Fibroblast of lung (primary cell): ENCODE measurements at regions not wholly inside any gene's neighbourhood (a gene's known extent, or its start where the extent isn't known, plus 50 kb on each side); places are given as distances from the start of the nearest gene placed in this dataset.

Experiments used
- CTCF ChIP-seq, 2 donors: IDR thresholded peaks in 1 of 2; conservative IDR thresholded peaks in 1 of 2; 1 replicate in 1 of 2; 2 replicates in 1 of 2; pipeline ENCODE4 v1.5.1; 2011 to 2012; ENCODE audit warnings: low read length in 2 of 2, control low read depth in 1 of 2, inconsistent platforms in 1 of 2, low read depth in 1 of 2, mild to moderate bottlenecking in 1 of 2
- EZH2 ChIP-seq: IDR thresholded peaks from 2 replicates; pipeline ENCODE4 v1.5.1; 2012; ENCODE audit warnings: low read length, control low read depth, mild to moderate bottlenecking; ENCODE audit errors: missing control alignments

DNA sequence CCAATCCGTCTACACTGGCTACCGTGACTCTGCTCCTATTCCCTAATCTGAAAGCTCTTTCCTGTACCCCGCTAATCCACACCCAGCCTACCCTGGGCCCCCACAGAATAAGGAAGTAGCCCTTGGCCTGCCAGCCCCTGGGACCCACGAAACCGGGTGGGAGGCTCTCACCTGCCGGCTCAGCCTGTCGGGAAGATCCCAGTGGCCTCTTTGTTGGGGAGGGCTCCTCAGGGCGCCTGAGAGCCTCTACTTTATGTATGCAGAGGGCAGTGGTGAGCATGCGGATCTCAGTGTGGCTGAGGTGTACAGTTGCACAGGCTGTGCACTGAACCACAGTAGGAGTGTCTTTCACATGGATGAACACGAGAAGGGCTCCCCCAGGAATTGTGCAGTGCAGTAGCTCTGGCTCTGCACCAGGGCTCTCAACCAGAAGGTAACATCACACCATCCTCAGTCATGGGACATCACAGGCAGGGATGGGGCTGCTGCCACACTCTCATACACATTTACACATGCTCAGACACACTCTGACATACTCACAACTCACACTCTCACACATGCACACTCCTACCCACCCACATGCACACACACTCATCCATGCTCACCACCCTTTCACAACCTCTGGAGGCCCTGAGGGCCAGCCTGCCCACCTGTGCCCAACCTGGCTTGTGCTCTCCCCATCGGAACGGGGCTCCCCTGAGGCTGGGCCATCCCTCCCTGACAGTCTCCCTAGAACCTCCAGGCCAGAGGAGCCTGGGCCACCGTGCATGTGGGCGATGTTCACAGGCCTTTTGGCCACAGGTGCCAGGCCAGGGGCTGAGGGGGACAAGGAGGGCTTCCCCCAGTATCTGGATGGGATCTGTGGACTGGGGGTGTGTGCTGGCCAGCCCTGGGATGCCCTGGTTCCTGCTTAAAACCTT, 135.0 kb downstream of the URI1 start:
- TF ChIP-seq EZH2 (no peak), CTCF (conservative IDR thresholded peaks at IDR 0.05 in 1 of 2, IDR thresholded peaks at IDR 0.05 in 1 of 2; ENCODE audit: low read depth in 1 of 2, low read length in 2 of 2) (no peak)
